ENCODE measurements at regions not wholly inside any gene's neighbourhood (a gene's known extent, or its start where the extent isn't known, plus 50 kb on each side); places are given as distances from the start of the nearest gene placed in this dataset.

GRCh38 chr9:119961774-119962424 lies 592.7 kb upstream of the BRINP1 start:
- TF ChIP-seq, protein P1, sequence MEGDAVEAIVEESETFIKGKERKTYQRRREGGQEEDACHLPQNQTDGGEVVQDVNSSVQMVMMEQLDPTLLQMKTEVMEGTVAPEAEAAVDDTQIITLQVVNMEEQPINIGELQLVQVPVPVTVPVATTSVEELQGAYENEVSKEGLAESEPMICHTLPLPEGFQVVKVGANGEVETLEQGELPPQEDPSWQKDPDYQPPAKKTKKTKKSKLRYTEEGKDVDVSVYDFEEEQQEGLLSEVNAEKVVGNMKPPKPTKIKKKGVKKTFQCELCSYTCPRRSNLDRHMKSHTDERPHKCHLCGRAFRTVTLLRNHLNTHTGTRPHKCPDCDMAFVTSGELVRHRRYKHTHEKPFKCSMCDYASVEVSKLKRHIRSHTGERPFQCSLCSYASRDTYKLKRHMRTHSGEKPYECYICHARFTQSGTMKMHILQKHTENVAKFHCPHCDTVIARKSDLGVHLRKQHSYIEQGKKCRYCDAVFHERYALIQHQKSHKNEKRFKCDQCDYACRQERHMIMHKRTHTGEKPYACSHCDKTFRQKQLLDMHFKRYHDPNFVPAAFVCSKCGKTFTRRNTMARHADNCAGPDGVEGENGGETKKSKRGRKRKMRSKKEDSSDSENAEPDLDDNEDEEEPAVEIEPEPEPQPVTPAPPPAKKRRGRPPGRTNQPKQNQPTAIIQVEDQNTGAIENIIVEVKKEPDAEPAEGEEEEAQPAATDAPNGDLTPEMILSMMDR (IDR thresholded peaks at IDR 0.05; ENCODE audit: borderline replicate concordance, control extremely low read depth, extremely low read depth, insufficient read depth, missing control alignments), result peak; percentile 40
- in situ Hi-C loops (cut with MboI; ENCODE audit: low sequenced_read_pairs, unreplicated experiment), result loop anchor here (25.0 kb wide), 1 partner anchor 400 kb away; no protein-coding TSS in a partner anchor
- peak; percentile 41 for DNase-seq (ENCODE audit: low spot score)

GRCh38 chr9:119959846-119960545 lies 590.8 kb upstream of the BRINP1 start:
- no peak for DNase-seq (ENCODE audit: low spot score)
- TF ChIP-seq, protein P1 (IDR thresholded peaks at IDR 0.05; ENCODE audit: borderline replicate concordance, control extremely low read depth, extremely low read depth, insufficient read depth, missing control alignments), result no peak
- in situ Hi-C loops (cut with MboI; ENCODE audit: low sequenced_read_pairs, unreplicated experiment), result loop anchor here (25.0 kb wide), 1 partner anchor 398 kb away; no protein-coding TSS in a partner anchor

- in situ Hi-C loops (cut with MboI; ENCODE audit: low sequenced_read_pairs, unreplicated experiment), result loop anchor here (25.0 kb wide), 1 partner anchor 394 kb away; no protein-coding TSS in a partner anchor
- TF ChIP-seq, protein P1 (IDR thresholded peaks at IDR 0.05; ENCODE audit: borderline replicate concordance, control extremely low read depth, extremely low read depth, insufficient read depth, missing control alignments), result no peak
- no peak for DNase-seq (ENCODE audit: low spot score)
These were observed 586.9 kb upstream of the BRINP1 start for GRCh38 chr9:119956111-119956510.

GRCh38 chr9:119955276-119955675 lies 586.0 kb upstream of the BRINP1 start:
- no peak for DNase-seq (ENCODE audit: low spot score)
- TF ChIP-seq, protein P1 (IDR thresholded peaks at IDR 0.05; ENCODE audit: borderline replicate concordance, control extremely low read depth, extremely low read depth, insufficient read depth, missing control alignments), result no peak
- in situ Hi-C loops (cut with MboI; ENCODE audit: low sequenced_read_pairs, unreplicated experiment), result loop anchor here (25.0 kb wide), 1 partner anchor 393 kb away; no protein-coding TSS in a partner anchor

DNA sequence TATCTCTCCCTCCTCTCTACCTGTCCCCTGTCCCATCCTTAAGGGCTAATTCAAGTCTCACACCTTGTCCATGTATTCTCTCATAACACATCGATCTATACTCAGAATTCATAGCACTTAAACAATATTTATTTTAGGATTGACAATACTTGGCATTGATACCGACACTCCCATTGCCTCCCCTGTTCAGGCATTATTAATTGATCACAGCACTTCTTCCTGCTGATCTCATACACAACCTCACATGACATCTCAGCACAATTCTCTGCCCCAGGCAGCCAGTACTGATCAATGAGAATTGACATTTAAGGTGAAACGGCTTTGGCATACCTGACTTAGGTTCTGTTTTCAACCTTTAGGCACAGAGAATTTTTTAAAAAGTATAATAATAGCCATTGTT lies 582.4 kb upstream of the BRINP1 start:
- TF ChIP-seq, protein P1 (IDR thresholded peaks at IDR 0.05; ENCODE audit: borderline replicate concordance, control extremely low read depth, extremely low read depth, insufficient read depth, missing control alignments), result no peak

GRCh38 chr9:119951090-119951489 lies 581.9 kb upstream of the BRINP1 start:
- DNase-seq (ENCODE audit: low spot score), result no peak
- in situ Hi-C loops (cut with MboI; ENCODE audit: low sequenced_read_pairs, unreplicated experiment), result loop anchor here (25.0 kb wide), 1 partner anchor 389 kb away; no protein-coding TSS in a partner anchor
- TF ChIP-seq, protein P1 (IDR thresholded peaks at IDR 0.05; ENCODE audit: borderline replicate concordance, control extremely low read depth, extremely low read depth, insufficient read depth, missing control alignments), result no peak

More for the DNA sequence above, 582.4 kb upstream of the BRINP1 start:
- in situ Hi-C loops (cut with MboI; ENCODE audit: low sequenced_read_pairs, unreplicated experiment), result loop anchor here (25.0 kb wide), 1 partner anchor 389 kb away; no protein-coding TSS in a partner anchor
- no peak for DNase-seq (ENCODE audit: low spot score)
